22Rv1 (cell line): ENCODE measurements at regions not wholly inside any gene's neighbourhood (a gene's known extent, or its start where the extent isn't known, plus 50 kb on each side); places are given as distances from the start of the nearest gene placed in this dataset.

ENCODE experiments used
- H3K27ac ChIP-seq: fragments of 450-650 bp; 2 replicates; pipeline ENCODE4 v1.5.1; 2017
- CTCF ChIP-seq: fragments of 450-650 bp; IDR thresholded peaks from 2 replicates; pipeline ENCODE4 v1.5.1; 2017; ENCODE audit warnings: mild to moderate bottlenecking
- ZFX ChIP-seq: fragments of 450-650 bp; IDR thresholded peaks from 2 replicates; pipeline ENCODE4 v1.6.1; 2017; ENCODE audit warnings: antibody characterized with exemption, borderline replicate concordance

- H3K27ac ChIP-seq = no peak overlapping the region
- TF ChIP-seq ZFX (no peak), CTCF (no peak)
Observed at GRCh38 chrX:79266702-79267101, 100.4 kb downstream of the ITM2A start.

- TF ChIP-seq CTCF (no peak), ZFX (no peak)
- no peak overlapping the region for H3K27ac ChIP-seq
Observed at GRCh38 chrX:79263550-79263949, 103.6 kb downstream of the ITM2A start.

GRCh38 chrX:79259073-79259689 lies 108.0 kb downstream of the ITM2A start:
- no peak overlapping the region for H3K27ac ChIP-seq
- TF ChIP-seq CTCF (no peak), ZFX (no peak)

GRCh38 chrX:79243691-79244090 lies 99.2 kb downstream of the GPR174 start:
- no peak overlapping the region for H3K27ac ChIP-seq
- TF ChIP-seq CTCF = no peak
- TF ChIP-seq ZFX = no peak

- TF ChIP-seq ZFX (no peak), CTCF (no peak)
Observed at GRCh38 chrX:79235899-79236298, 91.4 kb downstream of the GPR174 start.

GRCh38 chrX:79231662-79232061 lies 87.2 kb downstream of the GPR174 start:
- TF ChIP-seq CTCF (no peak), ZFX (no peak)
- no peak overlapping the region for H3K27ac ChIP-seq

More at GRCh38 chrX:79235899-79236298, 91.4 kb downstream of the GPR174 start:
- H3K27ac ChIP-seq = no peak overlapping the region
